H1 (cell line): ENCODE measurements at regions not wholly inside any gene's neighbourhood (a gene's known extent, or its start where the extent isn't known, plus 50 kb on each side); places are given as distances from the start of the nearest gene placed in this dataset.

ENCODE experiments used
- CTCF ChIA-PET: fragments of 300-600 bp; sonication (Branson Sonifier 250); formaldehyde crosslinking; loops from one replicate; lab custom pipeline; 2021; ENCODE audit not compliant: partially characterized antibody; lab: Charles Lee
- POLR2A ChIA-PET: fragments of 300-600 bp; sonication (Branson Sonifier 250); formaldehyde crosslinking; loops from one replicate; lab custom pipeline; 2021; ENCODE audit warnings: inconsistent platforms; ENCODE audit not compliant: partially characterized antibody; lab: Charles Lee
- DNase-seq, 2 experiments: peaks; one replicate each; pipeline versions ENCODE4 v3.0.0 to v3.0.0-alpha.2; 2010 to 2022; ENCODE audit warnings: low spot score in 2 of 2, low read depth in 1 of 2, mixed read lengths in 1 of 2
- FAIRE-seq: peaks from 2 replicates; lab custom pipeline; 2011; peaks lifted over from hg19 to GRCh38; lab: Jason Lieb, UNC
- H2AFZ ChIP-seq: 2 replicates; pipeline ENCODE4 v1.8.1; 2012; ENCODE audit warnings: low read length, inconsistent platforms
- H2AK5ac ChIP-seq: 2 replicates; pipeline ENCODE4 v1.6.1; 2013; ENCODE audit warnings: low read depth, low read length
- H2BK120ac ChIP-seq: replicated peaks from 2 replicates; pipeline ENCODE3; 2013; ENCODE audit warnings: low read depth, low read length, inconsistent platforms
- H2BK12ac ChIP-seq: 2 replicates; pipeline ENCODE4 v1.6.1; 2013; ENCODE audit warnings: low read depth, low read length
- H2BK15ac ChIP-seq: 2 replicates; pipeline ENCODE4 v1.6.1; 2013; ENCODE audit warnings: low read length
- H2BK20ac ChIP-seq: 2 replicates; pipeline ENCODE4 v1.6.1; 2013; ENCODE audit warnings: low read length
- H2BK5ac ChIP-seq: 2 replicates; pipeline ENCODE4 v1.6.1; 2013; ENCODE audit warnings: low read depth, low read length
- H3K14ac ChIP-seq: 2 replicates; pipeline ENCODE4 v1.6.1; 2013; ENCODE audit warnings: inconsistent platforms; ENCODE audit not compliant: insufficient read length
- H3K18ac ChIP-seq: 2 replicates; pipeline ENCODE4 v1.6.1; 2013; ENCODE audit warnings: low read length; ENCODE audit errors: extremely low read depth
- H3K23ac ChIP-seq: 2 replicates; pipeline ENCODE4 v1.6.1; 2013; ENCODE audit warnings: inconsistent platforms; ENCODE audit not compliant: insufficient read length
- H3K23me2 ChIP-seq: 2 replicates; pipeline ENCODE4 v1.6.1; 2013; ENCODE audit warnings: low read depth, low read length
- H3K27ac ChIP-seq: 2 replicates; pipeline ENCODE4 v1.6.1; 2011; ENCODE audit warnings: low read depth, low read length, inconsistent platforms
- H3K27me3 ChIP-seq, 4 experiments: replicated peaks in 1 of 4; 1 replicate in 1 of 4; 2 replicates in 3 of 4; pipeline versions ENCODE4 v1.6.1 to v1.8.1; 2011 to 2013; ENCODE audit warnings: low read length in 3 of 4, mild to moderate bottlenecking in 3 of 4, inconsistent platforms in 2 of 4, mixed read lengths in 2 of 4, moderate library complexity in 1 of 4; ENCODE audit not compliant: control insufficient read depth in 3 of 4, insufficient read depth in 3 of 4; ENCODE audit errors: extremely low read depth in 1 of 4
- H3K36me3 ChIP-seq, 4 experiments: 2 replicates each; pipeline versions ENCODE4 v1.6.1 to v1.8.1; 2011 to 2013; ENCODE audit warnings: mild to moderate bottlenecking in 4 of 4, low read length in 3 of 4, moderate library complexity in 2 of 4, control low read depth in 1 of 4, inconsistent platforms in 1 of 4; ENCODE audit not compliant: insufficient read depth in 4 of 4, control insufficient read depth in 2 of 4
- H3K4ac ChIP-seq: replicated peaks from 2 replicates; pipeline ENCODE3; 2013; ENCODE audit warnings: low read length, low read depth, mixed read lengths, inconsistent platforms; ENCODE audit not compliant: insufficient read length
- H3K4me1 ChIP-seq, 4 experiments: replicated peaks in 1 of 4; 1 replicate in 1 of 4; 2 replicates in 3 of 4; pipeline versions ENCODE4 v1.6.1 to v1.8.1; 2011 to 2013; ENCODE audit warnings: low read length in 3 of 4, inconsistent platforms in 2 of 4, mixed read lengths in 1 of 4; ENCODE audit not compliant: insufficient read depth in 4 of 4, control insufficient read depth in 3 of 4
- H3K4me2 ChIP-seq, 2 experiments: 2 replicates each; pipeline versions ENCODE4 v1.6.1 to v1.8.1; 2011 to 2013; ENCODE audit warnings: low read depth in 2 of 2, low read length in 2 of 2, control low read depth in 1 of 2, inconsistent platforms in 1 of 2, mild to moderate bottlenecking in 1 of 2; ENCODE audit not compliant: insufficient read depth in 1 of 2
- H3K4me3 ChIP-seq, 4 experiments: fragments of 200-600, 300-600 bp in 1 of 4; sonication (generic), shearing (Covaris generic), sonication (Bioruptor Twin) in 1 of 4; 2 replicates each; pipeline versions ENCODE4 v1.5.1 to v1.8.1; 2011 to 2016; ENCODE audit warnings: low read length in 4 of 4, low read depth in 3 of 4, control low read depth in 2 of 4, inconsistent platforms in 2 of 4, mild to moderate bottlenecking in 2 of 4, mixed read lengths in 1 of 4, moderate library complexity in 1 of 4; ENCODE audit not compliant: insufficient read depth in 2 of 4; ENCODE audit errors: extremely low read depth in 1 of 4
- H3K56ac ChIP-seq: replicated peaks from 2 replicates; pipeline ENCODE3; 2013; ENCODE audit warnings: low read depth, mild to moderate bottlenecking, mixed read lengths, low read length, inconsistent platforms; ENCODE audit not compliant: insufficient read length
- H3K79me1 ChIP-seq: 2 replicates; pipeline ENCODE4 v1.6.1; 2013; ENCODE audit warnings: low read depth, low read length, control low read depth
- H3K79me2 ChIP-seq, 2 experiments: 2 replicates each; pipeline versions ENCODE4 v1.6.1 to v1.8.1; 2012 to 2013; ENCODE audit warnings: low read length in 2 of 2, mild to moderate bottlenecking in 2 of 2, inconsistent platforms in 1 of 2; ENCODE audit not compliant: insufficient read depth in 2 of 2, control insufficient read depth in 1 of 2
- H3K9ac ChIP-seq, 4 experiments: replicated peaks in 1 of 4; 1 replicate in 1 of 4; 2 replicates in 3 of 4; pipeline versions ENCODE4 v1.6.1 to v1.8.1; 2011 to 2013; ENCODE audit warnings: low read depth in 3 of 4, low read length in 3 of 4, control low read depth in 2 of 4, mild to moderate bottlenecking in 2 of 4, moderate library complexity in 2 of 4, inconsistent platforms in 1 of 4; ENCODE audit errors: extremely low read depth in 1 of 4
- H3K9me3 ChIP-seq, 2 experiments: 2 replicates each; pipeline versions ENCODE4 v1.6.1 to v1.8.1; 2012 to 2013; ENCODE audit warnings: mild to moderate bottlenecking in 2 of 2, moderate library complexity in 2 of 2, control low read depth in 1 of 2, inconsistent platforms in 1 of 2, low read depth in 1 of 2, low read length in 1 of 2, mixed read lengths in 1 of 2; ENCODE audit not compliant: insufficient read depth in 2 of 2
- H4K20me1 ChIP-seq, 2 experiments: replicated peaks in 1 of 2; 2 replicates each; pipeline versions ENCODE3 to v1.8.1; 2011 to 2013; ENCODE audit warnings: inconsistent platforms in 2 of 2, low read length in 2 of 2, mild to moderate bottlenecking in 1 of 2; ENCODE audit not compliant: insufficient read depth in 2 of 2, control insufficient read depth in 1 of 2
- H4K5ac ChIP-seq: 2 replicates; pipeline ENCODE4 v1.6.1; 2013; ENCODE audit warnings: low read length, low read depth, mixed read lengths, inconsistent platforms; ENCODE audit not compliant: insufficient read length
- H4K8ac ChIP-seq: 2 replicates; pipeline ENCODE4 v1.8.0; 2013; ENCODE audit warnings: mild to moderate bottlenecking, moderate library complexity, low read length, inconsistent platforms; ENCODE audit not compliant: insufficient read depth; ENCODE audit errors: extremely low read depth
- H4K91ac ChIP-seq: replicated peaks from 2 replicates; pipeline ENCODE3; 2013; ENCODE audit warnings: low read length, mixed read lengths, inconsistent platforms; ENCODE audit not compliant: insufficient read length
- E2F6 ChIP-seq: IDR thresholded peaks from 2 replicates; pipeline ENCODE4 v1.6.1; 2012; ENCODE audit warnings: inconsistent platforms
- JUND ChIP-seq: IDR thresholded peaks from 2 replicates; pipeline ENCODE4 v1.6.1; 2011; ENCODE audit warnings: mild to moderate bottlenecking, improper control_type of control experiment, low read length
- KDM5A ChIP-seq: fragments of 200-600 bp; IDR thresholded peaks from 2 replicates; pipeline ENCODE4 v1.7.1; 2012; ENCODE audit warnings: mild to moderate bottlenecking, low read length, inconsistent platforms, mixed read lengths
- MAX ChIP-seq: IDR thresholded peaks from 2 replicates; pipeline ENCODE4 v1.6.1; 2012; ENCODE audit warnings: inconsistent platforms
- SAP30 ChIP-seq: fragments of 300-600 bp; sonication (generic); IDR thresholded peaks from 2 replicates; pipeline ENCODE4 v1.7.1; 2012; ENCODE audit warnings: low read length, moderate library complexity, mild to moderate bottlenecking, inconsistent platforms; ENCODE audit not compliant: insufficient read depth, insufficient replicate concordance
- SIRT6 ChIP-seq: IDR thresholded peaks from one replicate; pipeline ENCODE4 v1.7.1; 2012; ENCODE audit warnings: low read length, inconsistent platforms
- SP4 ChIP-seq: IDR thresholded peaks from 2 replicates; pipeline ENCODE4 v1.6.1; 2012; ENCODE audit warnings: low read length, inconsistent platforms
- TAF7 ChIP-seq: optimal IDR thresholded peaks from 2 replicates; pipeline ENCODE3; 2011; ENCODE audit warnings: low read depth, mild to moderate bottlenecking, inconsistent platforms, low read length, moderate library complexity, borderline replicate concordance
- WGBS, 2 experiments: shearing (Covaris generic) in 1 of 2; methylation state at CpG; one replicate each; pipeline versions ENCODE4 v1.1.6 to v1.1.7; 2013 to 2015; ENCODE audit warnings: low lambda C conversion rate in 2 of 2, mixed read lengths in 2 of 2, inconsistent platforms in 1 of 2, low coverage in 1 of 2, missing lambda C conversion rate in 1 of 2; ENCODE audit not compliant: insufficient replicate concordance in 2 of 2, insufficient coverage in 1 of 2, insufficient read length in 1 of 2; ENCODE audit errors: extremely low coverage in 1 of 2, missing lambda C conversion rate in 1 of 2; 5-methylcytosine and 5-hydroxymethylcytosine counted together

DNA sequence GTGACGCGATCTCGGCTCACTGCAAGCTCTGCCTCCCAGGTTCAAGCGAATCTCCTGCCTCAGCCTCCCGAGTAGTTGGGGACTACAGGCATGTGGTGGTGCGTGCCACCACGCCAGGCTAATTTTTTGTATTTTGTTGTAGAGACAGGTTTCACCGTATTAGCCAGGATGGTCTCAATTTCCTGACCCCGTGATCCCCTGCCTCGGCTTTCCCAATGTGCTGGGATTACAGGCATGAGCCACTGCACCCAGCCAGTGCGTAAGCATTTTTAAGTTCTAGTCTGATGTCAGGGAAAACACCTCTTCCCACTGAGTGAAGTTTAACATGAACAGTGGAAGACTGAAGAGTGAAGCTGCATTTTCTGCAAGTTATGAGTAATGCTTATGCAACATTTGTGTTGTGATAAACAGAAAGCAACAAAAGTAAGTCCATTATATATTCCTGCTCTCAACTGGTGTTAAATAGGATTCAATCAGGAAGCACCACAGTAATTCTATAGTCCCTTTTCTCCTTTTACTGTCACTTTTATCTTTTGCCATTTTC lies 1219.8 kb upstream of the RAG2 start:
- Histone ChIP-seq H3K4me3 (no peak overlapping the region), H3K79me2 (no peaks in the 10 kb centered on the region), H3K14ac (no peak overlapping the region), H3K18ac (no peak overlapping the region), H3K27ac (no peak overlapping the region), H3K79me1 (no peaks in the 10 kb centered on the region), H2BK15ac (no peak overlapping the region), H3K9me3 (no peaks in the 10 kb centered on the region), H2BK12ac (no peak overlapping the region), H3K4me2 (no peak overlapping the region), H4K20me1 (no peaks in the 10 kb centered on the region), H3K4ac (no peak overlapping the region), H2BK5ac (no peak overlapping the region), H2BK20ac (no peak overlapping the region), H3K4me1 (no peaks in the 10 kb centered on the region), H2BK120ac (no peak overlapping the region), H4K5ac (no peak overlapping the region), H3K23ac (no peak overlapping the region), H3K9ac (no peak overlapping the region), H3K36me3 (no peaks in the 10 kb centered on the region), H3K56ac (no peak overlapping the region), H4K91ac (no peak overlapping the region), H2AK5ac (no peak overlapping the region), H2AFZ (no peak overlapping the region), H3K23me2 (no peaks in the 10 kb centered on the region), H4K8ac (no peak overlapping the region), H3K27me3 (no peaks in the 10 kb centered on the region)
- POLR2A ChIA-PET, result no interaction called here
- no peak for FAIRE-seq
- 95% methylated on average over 11 of the region's 11 CpGs; no CpG with 5 or more reads in 1 of the 2 experiments for WGBS, 2 experiments
- DNase-seq, result no peak
- CTCF ChIA-PET, result no interaction called here
- no peak for TF ChIP-seq E2F6
- no peak for TF ChIP-seq KDM5A
- TF ChIP-seq MAX, result no peak
- no peak for TF ChIP-seq TAF7
- TF ChIP-seq SAP30, result no peak
- no peak for TF ChIP-seq SIRT6
- no peak for TF ChIP-seq SP4
- TF ChIP-seq JUND, result no peak
